HG02981 (cell line): ENCODE measurements at regions not wholly inside any gene's neighbourhood (a gene's known extent, or its start where the extent isn't known, plus 50 kb on each side); places are given as distances from the start of the nearest gene placed in this dataset.

ENCODE experiments used
- ATAC-seq: cut with Tn5 transposase; IDR thresholded peaks from one replicate; pipeline ENCODE4 v1.9.1; 2021; ENCODE audit warnings: mild to moderate bottlenecking, moderate library complexity; ENCODE audit not compliant: unreplicated experiment

DNA sequence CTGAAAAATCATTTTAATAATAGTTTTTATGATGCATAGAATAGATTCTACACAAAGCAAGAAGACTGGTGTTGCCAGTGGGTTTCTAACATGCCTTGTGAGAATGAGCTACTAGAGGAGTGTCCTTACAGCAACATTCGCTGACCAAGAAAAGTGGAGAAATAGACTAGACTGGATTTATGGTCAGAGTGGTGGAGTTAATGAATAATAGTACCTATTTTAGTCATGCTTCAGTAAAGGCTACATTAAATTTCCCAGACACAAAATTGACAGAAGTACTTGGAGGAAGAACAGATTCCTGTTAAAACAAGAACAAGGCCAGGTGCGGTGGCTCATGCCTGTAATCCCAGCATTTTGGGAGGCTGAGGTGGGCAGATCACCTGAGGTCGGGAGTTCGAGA, 539.2 kb downstream of the ETS1 start:
- ATAC-seq = no peak

GRCh38 chr11:128047026-128047425, 540.3 kb downstream of the ETS1 start:
- no peak for ATAC-seq

GRCh38 chr11:128046213-128046612, 541.1 kb downstream of the ETS1 start:
- ATAC-seq = no peak

DNA sequence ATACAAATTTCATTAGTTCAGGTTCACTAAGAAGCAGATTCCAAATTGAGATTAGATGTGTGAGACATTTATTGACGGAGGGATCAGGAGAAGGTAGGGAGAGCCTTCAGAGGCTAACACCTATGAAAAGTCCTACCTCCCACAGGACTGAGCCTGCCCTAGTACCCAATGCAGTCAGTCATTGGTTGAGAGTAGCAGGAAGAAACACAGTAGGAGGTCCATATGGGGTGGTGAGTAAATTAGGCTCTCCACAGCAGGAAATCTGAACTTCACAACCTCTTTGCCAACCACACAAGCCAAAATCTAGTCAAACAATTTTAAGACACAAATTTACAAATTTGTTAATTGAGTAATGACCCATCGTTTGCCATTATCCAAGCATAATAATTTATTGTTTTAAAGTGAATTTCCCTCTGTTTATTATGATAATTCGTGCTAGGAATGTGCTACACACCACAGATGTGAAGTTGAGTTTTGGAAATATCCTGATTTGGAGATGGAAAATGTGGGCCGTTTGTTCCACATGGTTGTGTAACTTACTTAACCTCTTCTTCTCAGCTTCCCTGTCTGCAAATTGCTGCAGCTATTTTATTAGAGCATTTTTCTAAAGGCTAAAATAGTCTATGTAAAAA, 542.1 kb downstream of the ETS1 start:
- ATAC-seq = no peak

DNA sequence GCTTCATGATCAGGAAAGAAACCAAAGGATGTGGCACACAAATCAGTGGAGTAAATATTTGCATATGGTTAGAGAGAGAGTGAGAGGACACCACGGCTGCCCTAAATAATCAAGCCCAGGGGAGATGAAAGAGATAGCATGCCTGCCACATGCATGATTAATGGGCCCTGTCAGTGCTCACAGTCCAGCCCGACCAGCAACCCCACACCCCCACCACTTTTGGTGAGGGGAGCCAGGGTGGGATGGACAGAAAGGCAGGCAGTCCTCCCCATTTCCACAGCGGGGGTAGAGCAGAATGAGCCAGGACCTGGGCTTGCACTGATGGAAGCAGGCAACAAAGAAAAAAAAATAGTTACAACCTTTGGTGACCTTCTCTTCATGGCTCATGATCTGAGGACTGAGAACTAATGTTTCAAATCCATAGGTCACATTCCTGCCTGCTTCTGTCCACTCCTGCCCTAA, 545.0 kb downstream of the ETS1 start:
- ATAC-seq = no peak

DNA sequence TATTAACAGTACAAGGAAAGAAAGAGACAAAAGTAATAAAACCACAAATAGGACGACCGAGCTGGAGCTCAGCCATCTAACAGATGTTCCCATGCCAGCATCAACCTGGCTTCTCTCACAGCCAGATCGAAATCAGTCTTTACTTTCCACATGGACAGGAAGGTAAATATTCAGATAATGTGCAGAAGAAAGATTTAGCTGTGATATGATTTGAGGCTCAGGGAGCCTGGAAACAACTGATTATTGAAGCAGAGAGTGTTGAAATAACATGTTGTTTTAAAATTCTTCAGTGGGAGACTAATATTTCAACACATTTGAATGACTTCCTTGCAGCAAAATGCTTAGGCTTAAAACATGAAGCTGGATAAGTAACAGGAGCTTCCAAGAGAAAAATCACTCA, 546.8 kb downstream of the ETS1 start:
- no peak for ATAC-seq

DNA sequence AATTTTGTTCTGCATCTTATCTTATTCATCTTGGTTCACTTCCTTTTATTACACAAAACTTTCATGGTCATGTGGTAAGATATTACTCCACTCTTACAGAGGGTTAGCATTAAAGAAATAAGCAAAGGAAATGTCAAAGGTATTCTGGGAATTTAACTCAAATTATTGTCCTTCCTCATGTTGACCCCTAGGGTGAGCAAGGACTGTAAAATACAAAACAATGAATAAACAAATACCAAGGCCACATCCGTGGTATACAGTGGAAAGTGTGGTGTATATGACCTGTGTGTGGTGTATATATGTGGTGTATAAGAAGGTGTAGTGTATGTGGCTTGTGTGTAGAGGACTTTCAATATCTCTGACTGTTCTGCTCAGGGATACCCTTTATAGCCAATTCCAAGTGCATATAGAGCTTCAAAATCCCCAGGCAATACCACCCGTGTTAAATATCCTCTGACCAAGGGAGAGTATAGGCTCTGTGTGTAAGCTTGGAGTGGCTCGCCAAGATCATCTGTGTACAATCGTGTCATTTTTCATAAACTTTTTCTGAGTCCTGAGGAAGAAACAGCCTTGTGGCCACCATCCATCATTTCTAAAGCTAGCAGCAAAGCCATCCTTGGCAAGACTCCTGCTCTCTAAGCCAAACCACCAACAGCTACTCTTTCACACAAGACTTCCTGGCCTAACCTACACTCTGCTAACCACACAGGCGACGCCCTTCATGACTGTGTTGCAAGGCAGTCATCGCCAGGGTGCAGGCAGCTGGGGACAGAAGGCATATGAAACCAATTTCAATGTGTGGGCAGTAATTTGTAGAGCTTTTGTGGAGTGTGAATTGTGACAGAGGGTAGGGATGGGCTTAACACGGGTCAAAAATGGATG, 548.0 kb downstream of the ETS1 start:
- ATAC-seq = peak; percentile 92

DNA sequence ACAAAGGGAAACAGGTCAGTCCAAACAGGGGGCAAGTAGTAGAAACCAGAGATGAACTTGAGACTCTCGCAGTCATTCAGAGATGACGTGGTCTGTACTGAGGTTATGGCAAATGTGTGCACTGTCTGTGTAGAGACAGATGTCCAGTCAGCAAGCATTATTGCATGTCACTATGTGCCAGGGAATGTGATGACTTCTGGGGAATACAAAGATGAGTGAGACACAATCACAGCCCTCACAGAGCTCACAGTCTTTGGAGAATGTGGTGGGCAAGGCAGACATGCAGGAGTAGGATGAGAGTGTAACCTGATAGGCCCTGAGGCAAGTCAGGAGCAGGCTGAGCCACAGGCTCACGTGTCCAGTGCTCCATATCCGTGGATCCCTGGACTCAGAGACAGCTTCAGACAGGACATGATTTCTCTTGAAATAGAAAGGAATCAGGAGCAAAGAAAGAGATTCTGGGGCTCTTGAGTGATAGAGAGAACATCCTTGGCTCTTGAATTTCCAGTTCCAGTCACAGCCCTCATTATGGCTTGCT, 550.7 kb downstream of the ETS1 start:
- ATAC-seq = no peak

GRCh38 chr11:128036006-128036405, 551.4 kb downstream of the ETS1 start:
- no peak for ATAC-seq

DNA sequence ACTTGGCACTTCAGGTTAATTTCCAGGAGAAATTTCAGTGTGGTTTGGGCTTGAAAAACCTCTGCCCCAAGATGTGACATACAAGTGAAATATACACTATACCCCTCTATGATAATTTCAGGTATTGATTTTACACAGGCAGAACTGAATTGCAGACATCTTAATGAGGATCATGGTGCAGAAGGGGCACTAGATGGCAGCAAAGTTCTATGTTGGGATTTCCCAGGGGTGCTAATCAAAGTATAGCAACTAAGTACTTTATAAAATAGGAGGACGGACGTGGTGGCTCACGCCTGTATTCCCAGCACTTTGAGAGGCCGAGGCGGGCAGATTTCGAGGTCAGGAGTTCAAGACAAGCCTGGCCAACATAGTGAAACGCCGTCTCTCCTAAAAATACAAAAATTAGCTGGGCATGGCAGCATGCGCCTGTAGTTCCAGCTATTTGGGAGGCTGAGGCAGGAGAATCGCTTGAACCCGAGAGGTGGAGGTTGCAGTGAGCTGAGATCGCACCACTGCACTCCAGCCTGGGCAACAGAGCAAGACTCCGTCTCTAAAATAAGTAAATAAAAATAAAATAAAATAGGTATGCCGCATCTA, 555.7 kb downstream of the ETS1 start:
- ATAC-seq = peak; percentile 93

DNA sequence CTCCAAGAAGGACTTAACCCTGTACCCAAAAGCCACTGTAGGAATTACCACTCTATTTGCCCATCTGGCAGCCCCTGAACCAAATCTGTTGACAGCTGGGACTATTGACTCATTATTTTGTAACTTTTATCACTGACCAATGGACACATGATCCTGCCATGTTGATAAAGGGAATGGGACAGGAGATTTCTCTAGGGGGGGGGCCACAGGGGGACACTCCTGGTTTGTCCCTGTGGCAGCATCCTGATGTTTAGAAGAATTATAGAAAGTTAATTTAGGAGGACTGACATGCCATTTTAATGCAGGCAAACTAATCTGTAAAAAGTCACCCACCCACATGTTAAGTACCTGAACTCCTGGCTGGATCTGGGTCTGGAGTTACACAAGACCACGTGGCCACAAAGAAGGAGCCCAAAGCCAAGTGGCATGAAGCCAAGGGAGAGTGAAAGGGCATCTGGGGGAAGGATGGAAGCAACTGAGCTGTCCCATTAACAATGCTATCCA, 558.1 kb downstream of the ETS1 start:
- no peak for ATAC-seq

- ATAC-seq = no peak
Observed at GRCh38 chr11:128026596-128026995, 560.8 kb downstream of the ETS1 start.

DNA sequence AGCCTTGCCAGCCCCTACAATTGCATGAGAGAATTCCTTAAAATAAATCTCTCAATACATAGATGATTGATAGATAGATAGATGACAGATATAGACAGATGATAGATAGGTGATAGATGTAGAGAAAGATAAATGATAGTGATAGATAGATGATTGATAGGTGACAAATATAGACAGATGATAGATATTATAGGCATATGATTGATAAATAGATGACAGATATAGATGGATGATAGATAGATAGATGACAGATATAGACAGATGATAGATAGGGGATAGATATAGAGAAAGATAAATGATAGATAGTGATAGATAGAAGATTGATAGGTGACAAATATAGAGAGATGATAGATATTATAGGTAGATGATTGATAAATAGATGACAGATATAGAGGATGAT, 564.6 kb downstream of the ETS1 start:
- ATAC-seq = no peak

DNA sequence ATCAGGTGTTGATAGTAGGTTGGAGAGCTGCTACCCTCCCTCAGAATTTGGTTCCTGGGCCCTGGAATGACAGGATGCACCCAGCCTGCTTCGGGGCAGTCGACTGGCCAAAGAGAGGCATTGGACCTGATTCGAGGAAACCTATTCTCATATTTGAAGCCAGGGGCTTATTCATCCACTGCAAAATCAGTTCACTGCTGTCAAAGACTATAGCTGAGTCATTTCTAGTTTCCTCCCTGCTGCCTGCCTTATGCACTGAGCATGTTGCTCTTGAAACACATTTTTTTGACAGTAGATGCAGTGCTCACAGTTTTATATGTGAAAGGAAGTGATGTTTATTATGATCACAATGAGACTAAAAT, 565.4 kb downstream of the ETS1 start:
- ATAC-seq = no peak

DNA sequence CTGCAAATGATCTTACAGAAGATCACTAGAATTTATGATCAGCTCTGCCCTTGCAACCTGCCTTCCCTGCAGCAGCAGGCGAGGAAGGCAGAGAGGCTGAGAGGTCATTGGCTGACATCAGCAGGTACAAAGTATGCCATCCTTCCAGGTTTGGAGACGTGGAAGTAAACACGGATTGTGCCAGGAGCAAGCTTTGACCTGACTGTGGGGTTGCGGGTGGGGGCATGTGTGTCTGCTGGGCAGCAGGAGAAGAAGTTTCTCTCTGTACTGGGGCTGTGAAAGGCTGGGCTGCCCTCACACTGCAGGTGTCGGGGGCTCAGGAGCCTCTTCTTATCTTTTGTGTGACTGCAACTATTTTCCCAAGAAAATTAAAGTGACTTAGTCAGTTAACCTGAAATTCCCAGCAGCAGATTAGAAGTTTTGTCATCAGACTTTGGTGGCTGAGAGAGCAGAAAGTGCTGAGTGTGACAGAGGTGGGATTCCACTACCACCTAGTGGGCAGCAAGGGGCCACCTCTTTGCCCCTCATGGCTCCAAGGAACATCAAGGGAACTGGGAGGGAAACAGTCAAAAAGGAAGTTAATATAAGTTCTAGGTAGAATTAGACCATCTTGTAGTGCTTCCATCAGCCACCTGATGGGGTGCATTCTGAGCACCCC, 565.9 kb downstream of the ETS1 start:
- no peak for ATAC-seq

GRCh38 chr11:128018692-128019091, 568.7 kb downstream of the ETS1 start:
- ATAC-seq = no peak

DNA sequence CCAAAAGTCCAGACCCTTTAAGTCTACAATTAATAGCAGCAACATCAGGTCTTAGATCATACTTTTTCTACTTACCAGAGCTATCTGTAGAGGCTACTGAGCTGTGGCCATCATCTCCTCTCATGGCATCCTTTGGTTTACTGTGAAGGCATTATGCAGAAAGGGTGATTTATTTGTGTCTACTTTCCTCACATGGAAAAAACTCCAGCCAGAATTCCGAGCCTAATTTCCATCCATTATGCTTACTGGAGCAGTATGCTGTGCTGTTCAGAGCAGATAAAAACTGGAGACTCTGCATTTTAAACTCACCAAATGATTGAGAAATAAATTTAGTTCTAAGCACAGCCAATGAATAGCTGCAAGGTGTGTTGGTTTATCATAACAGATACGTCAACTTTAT, 581.8 kb downstream of the ETS1 start:
- no peak for ATAC-seq

- ATAC-seq = no peak
Observed at GRCh38 chr11:127998421-127998820, 588.9 kb downstream of the ETS1 start.

GRCh38 chr11:127997594-127997993, 589.8 kb downstream of the ETS1 start:
- no peak for ATAC-seq

- no peak for ATAC-seq
Observed at GRCh38 chr11:127996825-127997224, 590.5 kb downstream of the ETS1 start.

DNA sequence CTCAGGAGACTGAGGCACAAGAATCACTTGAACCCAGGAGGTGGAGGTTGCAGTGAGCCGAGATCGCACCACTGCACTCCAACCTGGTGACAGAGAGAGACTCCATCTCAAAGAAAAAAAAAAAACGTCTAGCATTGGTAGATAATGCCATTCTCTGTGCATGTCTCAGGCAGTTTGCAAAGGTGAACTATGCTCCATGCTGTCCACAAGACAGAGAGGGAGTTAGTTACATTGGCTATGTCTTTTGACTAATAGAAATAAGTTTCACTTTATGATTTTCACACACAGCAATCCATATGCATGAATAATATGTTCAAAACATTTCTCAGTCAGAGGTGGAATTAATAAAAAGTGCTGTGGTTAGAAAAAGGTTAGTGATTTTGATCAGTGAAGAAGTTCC, 591.4 kb downstream of the ETS1 start:
- no peak for ATAC-seq
